ENCODE measurements at regions not wholly inside any gene's neighbourhood (a gene's known extent, or its start where the extent isn't known, plus 50 kb on each side); places are given as distances from the start of the nearest gene placed in this dataset.

DNA sequence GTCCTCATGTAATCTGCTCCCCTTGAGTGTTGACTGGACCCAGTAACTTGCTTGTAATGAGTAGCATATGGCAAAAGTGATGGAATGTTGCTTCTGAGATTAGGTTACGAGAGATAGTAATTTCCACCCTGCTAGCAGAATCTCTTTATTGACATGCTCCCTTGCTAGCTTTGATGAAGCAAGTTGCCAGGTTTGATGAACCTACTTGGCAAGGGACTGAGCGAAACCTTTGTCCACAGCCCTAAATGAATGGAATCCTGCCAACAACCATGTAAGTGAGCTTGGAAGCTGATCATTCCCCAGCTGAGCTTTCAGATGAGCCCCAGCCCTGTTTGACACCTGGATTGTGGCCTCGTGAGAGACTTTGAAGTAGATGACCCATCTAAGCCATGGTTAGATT, 120.8 kb upstream of the PLXNC1 start:
- DNase-seq (ENCODE audit: low spot score): no peak

DNA sequence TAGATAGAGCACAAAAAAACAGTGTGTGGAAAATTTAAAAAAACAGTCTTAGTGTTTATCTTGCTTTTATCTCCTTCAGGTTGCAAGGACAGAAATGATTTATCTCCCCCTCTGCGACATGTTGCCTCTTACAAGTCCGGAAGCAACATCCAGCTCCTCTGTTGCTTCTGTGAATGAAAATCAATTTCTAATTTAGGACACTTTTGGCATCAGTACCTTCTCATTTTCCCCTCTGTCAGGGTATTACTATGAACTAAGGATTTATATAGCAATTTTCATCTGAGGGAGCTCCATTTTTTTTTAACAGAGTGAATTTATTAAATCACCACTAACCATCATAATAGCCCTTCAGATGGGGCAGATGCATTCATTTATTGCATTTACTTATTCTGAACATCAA, 116.6 kb upstream of the PLXNC1 start:
- no peak for DNase-seq (ENCODE audit: low spot score)

DNA sequence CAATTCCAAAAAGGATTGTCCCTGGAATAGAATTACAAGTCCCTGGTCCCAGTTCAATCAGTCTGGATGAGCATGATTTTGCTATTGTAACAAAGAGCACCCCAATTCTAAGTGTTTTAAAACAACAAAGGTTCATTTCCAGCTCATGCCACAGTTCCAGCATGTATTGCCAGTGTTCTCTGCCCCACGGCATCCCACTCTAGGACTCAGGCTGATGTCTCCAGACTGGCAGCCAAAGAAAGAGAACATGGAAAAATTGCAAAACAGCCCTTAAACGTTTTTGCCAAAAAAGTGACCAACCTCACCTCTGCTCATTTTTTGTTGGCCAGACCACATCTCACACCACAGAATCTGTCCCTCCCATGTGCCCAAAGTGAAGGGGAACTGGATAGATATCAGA, 116.0 kb upstream of the PLXNC1 start:
- DNase-seq (ENCODE audit: low spot score): no peak

DNA sequence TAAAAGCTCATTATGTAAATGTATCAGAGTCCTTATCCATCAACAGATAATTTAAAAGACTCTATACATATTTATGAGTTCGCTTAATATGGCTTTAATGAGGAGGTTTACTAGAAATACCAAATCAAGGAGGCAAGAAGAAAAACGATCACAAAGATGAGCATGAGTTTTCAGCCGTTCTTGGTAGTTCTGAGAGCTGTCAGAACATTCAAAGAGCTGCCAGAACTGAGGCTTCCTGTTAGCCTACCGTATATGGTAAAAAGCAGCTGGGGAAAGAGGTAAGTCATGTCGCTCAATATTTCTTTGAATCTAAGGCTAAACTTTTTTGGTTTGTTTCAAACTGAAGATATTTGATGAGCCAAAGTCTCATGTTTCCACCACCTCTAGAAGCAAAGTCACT, 115.3 kb upstream of the PLXNC1 start:
- DNase-seq (ENCODE audit: low spot score): no peak

DNA sequence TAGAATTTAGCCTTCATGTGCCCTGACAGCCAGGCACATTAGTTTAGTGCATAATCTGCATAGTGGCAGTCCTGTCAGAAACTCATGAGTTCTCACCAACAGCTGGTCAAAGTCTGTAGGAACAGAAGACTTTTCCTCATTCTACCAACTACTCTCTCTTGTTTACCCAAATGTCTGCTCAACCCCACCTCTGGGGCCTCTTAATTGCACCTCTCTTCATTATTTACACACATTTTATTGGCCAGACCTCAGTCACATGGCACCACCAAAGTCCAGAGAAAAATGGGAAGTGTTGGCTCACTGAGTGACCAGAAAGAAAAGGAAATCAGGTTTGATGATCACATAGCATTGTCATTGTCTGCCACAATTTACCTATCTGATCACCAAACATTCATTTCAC, 114.6 kb upstream of the PLXNC1 start:
- DNase-seq (ENCODE audit: low spot score): no peak

DNA sequence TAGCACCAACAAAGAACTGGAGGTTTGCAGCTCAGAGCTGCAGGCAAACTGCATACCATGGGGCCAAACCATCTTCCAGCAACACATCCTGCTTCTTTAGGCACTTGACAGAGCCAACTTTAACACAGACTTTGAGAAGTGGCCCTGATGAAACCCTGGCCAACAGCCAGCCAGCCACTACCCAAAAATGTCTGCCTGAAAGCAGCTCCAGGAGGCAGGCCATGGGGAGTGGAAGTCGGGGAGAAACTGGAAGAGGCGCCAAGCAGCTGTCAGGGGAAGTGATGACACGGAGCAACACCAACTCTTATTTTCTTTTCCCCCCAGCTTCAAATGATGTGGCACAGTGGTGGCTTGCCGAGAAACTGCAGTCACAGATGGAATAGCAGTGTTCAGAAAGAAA, 110.9 kb upstream of the PLXNC1 start:
- no peak for DNase-seq (ENCODE audit: low spot score)

DNA sequence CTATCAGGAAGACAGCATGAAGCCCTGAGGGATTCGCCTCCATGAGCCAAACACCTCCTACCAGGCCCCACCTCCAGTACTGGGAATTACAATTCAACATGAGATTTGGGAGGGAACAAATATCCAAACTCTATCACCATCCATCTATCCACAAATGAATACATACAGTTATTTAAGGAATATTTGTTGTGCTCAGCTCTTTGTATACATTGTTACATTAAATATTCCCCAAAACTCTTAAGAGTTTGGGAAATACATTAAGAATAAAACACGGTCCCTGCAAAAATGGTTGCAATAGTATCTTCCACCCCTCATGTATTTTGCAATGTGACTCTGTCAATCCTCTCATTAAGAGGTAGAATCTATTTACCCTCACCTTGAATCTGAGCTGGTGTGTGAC, 109.8 kb upstream of the PLXNC1 start:
- no peak for DNase-seq (ENCODE audit: low spot score)

DNA sequence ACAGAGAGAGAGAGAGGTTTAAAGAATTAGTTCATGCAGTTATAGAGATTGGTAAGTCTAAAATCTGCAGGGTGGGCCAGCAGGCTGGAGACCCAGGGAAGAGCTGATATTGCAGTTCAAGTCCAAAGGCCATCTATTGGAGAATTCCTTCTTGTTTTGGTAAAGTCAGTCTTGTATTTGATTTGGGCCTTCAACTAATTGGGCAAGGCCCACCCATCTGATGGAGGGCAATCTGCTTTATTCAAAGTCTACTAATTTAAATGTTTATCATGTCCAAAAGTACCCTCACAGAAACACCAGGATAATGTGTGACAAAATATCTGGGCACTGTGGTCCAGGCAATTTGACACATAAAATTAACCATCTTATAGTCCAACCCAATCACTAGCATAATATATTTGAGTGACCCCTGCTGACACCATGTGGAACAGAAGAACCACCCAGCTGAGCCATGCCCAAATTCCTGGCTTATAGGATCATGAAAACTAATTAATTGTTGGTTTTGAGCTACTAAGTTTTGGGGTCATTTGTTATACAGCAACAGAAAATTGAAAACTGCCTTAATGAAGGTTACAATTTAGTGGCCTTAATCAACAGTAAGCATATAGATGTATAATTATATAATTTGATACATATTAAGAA, 109.1 kb upstream of the PLXNC1 start:
- DNase-seq (ENCODE audit: low spot score): no peak

DNA sequence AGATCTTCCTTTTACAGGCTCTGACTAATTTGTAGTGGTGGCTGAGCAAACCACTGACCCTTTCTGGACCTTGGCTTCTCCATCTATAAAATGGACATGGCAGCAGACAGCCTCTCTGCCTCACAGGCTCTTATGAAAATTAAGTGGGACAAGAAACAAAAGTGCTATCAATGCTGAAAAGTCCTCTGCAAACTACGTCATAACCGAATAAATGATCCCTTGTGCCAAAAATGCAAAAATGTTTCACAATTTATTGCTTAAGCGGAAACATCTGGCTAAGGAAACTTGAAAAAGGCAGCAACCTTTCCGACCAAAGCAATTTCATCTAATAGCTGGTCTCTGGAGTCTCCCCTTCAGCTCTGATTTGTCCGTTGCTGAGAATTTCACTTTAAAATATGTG, 108.5 kb upstream of the PLXNC1 start:
- DNase-seq (ENCODE audit: low spot score): no peak

DNA sequence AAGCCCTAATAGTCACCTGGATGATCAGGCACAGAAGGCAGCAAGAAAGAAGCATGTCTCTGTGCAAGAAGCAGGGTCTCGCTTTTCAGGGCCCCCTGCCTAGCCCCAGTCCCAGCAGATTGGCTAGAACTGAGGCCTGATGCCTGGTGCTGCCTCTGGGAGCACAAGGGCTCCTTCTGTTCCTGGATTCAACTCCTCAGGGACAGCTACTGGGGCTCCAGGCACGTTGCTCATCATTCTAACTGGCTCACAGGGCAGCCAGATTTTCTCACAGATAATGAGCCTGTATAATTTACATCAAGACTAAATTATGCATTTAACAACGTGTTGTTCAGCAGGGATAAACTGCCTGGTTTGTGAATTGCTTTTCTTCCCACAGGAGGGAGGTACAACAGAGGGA, 106.5 kb upstream of the PLXNC1 start:
- no peak for DNase-seq (ENCODE audit: low spot score)

DNA sequence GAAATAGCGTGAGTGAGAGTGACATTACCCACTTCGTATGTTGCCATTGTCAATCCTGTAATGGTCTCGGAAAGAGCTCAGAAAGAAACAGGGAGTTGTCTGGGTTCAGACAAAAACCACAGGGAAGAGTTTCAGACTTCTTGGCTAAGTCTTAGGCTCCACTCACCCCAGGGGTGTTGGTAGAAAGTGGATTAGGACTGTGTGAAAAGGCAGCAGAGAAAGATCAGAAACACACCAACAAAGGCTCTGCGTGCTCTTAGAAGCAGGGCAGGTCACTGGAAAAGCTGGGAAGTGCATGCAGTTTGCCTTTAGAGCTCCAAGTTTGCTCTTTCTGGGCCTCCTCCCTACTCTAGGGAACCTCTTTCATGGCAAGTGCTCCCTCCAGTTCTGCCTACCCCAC, 106.1 kb upstream of the PLXNC1 start:
- DNase-seq (ENCODE audit: low spot score): no peak

DNA sequence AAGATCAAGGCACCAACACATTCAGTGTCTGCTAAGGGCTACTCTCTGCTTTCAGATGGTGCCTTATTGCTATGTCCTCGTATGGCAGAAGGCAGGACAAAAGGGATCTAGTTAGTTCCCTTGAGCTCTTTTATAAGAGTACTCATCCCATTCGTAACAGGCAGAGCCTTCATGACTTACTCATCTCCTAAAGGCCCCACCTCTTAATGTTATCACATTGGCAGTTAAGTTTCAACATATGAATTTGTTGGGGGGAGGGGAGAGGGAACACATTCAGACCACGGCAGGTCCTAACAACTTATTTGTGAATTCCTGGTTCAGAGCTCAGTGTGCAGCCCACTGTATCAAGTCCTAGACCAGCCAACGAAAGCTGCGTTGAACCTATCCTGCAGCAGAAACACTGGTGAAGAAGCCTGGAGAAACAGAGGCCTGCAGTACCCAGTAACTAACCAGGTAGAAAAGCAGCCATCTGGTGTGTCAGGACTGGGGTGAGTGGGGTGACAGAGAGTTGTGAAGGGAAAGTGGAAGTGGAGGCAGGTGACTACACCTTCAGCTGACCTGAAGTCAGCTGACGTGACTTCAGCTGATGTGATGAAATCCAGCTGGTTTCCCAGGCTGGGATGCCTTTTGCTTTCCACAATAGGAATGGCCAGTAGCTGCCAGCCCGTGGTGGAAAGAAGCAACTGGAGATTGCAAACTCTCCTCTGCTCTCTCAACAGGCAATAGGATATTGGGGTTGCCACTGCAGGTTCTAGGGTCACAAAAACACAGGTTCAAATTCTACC, 101.6 kb upstream of the PLXNC1 start:
- DNase-seq (ENCODE audit: low spot score): no peak

DNA sequence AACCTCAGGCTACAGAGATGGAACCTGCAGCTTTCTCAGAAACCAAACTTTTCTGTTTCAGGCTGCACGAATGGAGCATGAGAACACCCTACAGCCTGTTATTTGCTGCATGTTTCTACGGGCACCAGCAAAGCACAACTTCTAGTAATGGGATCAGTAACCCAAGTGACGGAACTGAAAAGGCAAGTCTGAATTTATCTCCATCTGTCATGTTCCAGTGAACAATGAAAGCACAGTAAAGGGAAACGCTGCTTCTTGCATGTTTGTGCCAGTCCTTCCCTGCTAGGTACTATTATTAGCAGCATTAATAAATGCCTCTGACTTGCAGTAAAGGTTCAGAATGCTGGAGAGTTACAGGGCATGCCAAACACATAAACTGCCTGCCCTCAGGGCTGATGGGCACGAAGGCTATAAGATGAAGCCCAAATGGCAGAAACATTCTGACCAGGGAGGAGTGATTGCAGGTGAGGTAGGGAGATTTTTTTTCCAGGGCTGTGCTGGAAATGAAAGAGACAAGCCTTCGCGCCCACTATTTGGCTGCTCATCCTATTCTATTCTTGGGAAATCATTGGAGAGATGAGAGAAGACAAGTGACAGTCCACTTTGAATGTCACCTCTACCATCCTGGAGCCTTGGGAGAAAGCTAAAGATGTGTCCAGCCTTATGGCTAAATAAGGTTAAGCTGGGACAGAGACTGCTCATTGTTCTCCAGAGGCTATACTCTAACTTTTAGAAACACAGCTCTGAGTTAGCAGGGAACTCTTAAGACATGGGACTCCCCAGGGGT, 100.4 kb upstream of the PLXNC1 start:
- no peak for DNase-seq (ENCODE audit: low spot score)

DNA sequence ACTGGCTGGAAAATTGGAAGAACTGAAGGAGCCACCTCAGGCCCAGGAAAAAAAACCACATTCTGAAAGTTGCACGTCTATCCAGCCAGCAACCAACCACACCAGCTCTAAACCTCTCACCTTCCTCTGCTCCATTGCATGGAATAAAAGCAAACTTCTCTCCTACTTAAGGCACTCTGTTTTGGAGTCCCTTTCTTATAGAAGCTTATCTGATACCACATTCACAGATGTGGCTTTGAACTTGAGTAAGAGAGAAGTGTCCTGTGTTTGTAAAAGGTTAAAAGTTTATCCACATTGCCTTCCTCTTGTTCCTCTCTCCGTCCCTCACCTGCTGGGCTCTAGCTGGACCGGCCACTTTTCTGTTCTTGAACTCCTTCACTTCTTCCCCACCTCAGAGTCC, 99.6 kb upstream of the PLXNC1 start:
- DNase-seq (ENCODE audit: low spot score): no peak

DNA sequence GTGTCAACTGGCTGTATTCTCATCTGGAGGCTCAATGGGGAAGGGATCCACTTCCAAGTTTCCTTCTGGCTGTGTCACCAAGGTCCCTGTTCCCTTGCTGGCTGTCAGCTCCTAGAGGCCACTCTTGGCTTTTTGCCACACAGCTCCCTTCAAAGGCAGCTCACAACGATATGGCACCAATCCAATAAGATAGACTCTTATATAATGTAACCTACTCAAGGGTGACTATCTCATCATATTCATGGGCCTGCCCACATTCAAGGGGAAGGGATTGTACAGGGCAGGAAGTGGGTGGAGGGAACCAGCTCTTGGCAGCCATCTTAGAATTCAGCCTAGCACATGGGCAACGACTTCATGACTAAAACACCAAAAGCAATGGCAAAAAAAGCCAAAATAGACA, 98.7 kb upstream of the PLXNC1 start:
- DNase-seq (ENCODE audit: low spot score): peak; percentile 54

DNA sequence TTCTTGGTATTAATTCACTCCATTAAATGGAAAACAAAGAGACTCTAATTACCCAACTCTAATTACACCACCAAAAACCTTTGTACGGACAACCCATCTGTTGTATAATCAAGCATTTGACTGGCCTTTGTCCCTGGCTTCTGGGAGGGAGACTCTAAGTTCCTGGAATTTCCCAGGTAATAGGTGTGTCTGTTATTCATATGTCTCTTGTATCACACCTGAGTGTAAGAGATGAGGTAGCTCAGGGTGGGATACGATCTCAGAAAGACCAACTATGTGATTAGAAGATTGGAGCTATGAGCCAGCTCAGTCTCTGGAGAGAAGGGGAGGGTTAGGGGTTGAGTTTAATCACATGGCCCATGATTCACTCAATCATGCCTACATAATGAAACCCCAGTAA, 94.7 kb upstream of the PLXNC1 start:
- no peak for DNase-seq (ENCODE audit: low spot score)

DNA sequence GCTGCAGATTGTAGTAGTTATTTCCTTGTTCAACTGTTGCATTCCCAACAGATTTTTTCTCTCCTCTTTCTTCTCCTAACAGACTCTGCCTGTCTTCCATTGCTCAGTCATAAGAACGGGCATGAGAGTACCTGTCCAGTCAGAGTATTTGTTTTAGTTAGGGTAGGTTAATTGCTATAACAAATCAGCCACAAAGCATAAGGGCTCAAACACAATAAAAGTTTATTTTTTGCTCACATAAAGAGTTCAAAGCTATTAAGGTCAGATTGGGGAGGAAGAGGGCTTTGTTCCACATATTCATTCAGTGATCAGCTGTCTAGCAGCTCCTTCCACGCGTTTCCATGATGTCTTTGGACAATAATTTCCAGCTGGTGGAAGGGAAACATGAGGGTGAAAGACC, 92.8 kb upstream of the PLXNC1 start:
- DNase-seq (ENCODE audit: low spot score): no peak

DNA sequence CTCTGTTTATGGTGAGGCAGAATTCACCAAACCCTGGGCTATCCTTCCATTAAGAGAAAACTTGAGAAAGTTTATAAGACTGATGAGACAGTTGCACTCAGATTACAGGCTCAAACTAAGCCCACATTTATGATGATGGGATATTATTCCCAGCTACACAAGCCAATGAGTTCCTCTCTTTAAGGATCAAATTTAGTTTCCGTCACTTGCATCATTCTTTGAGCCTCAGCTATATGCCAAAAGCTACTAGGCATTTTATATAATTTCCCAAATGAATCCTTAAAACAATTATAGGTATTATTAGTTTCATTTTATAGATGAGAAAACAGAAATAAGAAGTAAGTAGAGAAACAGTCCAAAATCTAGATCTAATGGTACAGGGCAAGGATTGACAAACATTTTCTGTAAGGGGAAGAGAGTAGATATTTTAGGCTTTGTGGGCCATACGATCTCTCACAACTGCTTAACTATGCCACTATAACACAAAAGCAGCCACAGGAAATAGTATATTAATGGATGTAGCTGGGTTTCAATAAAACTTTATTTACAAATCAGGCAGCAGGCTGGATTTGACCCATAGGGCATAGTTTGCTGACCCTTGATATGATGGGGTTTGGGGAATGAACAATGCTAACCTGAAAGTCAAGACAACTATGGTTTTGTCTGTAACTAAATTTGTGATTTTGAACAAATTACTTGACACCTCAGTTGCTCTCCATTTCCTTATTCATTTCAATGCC, 91.8 kb upstream of the PLXNC1 start:
- no peak for DNase-seq (ENCODE audit: low spot score)

DNA sequence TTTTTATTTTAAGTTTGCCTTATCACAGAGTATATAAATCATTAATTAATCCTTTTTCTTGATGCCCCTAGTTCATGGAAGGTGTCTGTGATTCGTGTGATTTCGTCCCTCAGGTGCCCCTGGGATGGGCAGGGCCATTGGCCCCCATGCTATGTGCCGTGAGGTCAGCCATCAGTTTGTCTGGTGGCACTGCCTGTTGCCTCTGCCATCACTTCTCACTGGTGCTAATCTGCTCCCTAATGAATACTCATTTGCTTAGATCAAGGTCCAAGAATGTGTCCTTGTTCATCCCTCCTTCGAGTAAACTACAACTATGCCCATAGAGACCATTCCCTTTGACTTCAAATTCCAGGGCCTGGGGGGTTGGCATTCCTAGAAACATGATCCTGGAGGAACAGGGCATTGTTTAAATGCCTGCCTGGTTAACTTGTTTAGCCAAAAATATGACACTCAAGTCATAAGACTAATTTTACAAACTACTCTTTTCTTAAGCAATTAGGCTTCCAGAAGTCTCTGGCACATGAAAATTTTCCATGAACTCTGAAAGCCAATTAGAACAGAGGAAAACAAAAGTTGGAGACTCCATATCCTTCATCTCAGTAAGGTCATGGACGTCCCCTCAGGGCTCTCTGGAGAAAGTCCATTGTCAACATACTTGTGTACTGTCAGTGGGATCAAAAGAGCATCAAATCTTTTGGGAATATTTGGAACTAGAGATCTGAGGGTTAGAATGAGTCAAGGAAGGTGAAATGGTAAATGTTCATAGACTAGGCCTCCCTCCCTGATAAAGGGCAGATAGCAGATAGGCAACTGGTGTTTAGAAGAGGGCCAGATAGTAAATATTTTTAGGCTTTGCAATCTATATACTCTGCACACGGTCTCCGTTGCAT, 90.9 kb upstream of the PLXNC1 start:
- DNase-seq (ENCODE audit: low spot score): no peak

DNA sequence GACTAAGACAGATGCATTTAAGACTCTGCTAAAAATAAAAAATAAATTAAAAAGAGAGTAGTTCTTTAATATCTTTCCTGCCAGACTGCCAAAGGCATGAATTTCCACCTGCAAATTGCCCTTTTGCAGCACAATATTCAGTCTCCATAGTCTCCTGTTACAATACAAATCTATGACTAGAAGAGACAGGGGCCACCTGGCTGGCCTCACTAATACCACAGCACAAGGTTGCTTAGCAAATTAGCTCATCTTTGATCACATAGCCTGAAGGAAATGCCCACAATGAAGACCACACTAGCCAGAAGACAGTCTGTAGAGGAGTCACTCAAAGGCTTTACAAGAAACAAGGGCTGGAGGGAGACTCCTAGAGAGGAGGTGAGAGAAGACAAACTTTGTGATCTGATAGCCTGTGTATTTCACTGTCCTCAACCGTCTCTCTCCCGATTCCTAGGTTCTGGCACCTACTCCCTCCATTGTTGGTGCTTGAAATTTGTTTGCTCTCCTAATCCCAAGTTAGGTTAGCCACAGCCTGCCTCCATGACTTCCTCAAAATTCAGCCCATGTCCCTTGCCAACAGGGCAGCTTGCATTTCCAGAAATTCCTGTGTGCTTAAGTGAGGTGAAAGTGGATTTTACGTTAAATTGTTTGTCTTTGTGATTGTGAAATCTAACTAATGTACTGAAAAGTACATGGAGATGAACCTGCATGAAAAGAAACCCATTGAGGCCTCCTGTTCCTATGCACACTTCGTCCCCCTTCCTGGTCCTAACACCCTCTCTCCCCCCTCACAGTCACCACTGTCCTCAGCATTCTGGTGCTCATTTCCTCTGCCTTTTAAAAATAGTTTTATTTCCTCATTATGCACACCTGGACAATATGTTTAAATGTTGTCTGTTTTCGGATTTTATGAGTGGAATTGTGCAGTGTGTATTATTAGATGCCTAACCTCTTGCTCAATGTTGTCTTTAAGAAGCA, 88.7 kb upstream of the PLXNC1 start:
- DNase-seq (ENCODE audit: low spot score): no peak
